Adrenal gland (tissue), 5 donors: ENCODE measurements at regions not wholly inside any gene's neighbourhood (a gene's known extent, or its start where the extent isn't known, plus 50 kb on each side); places are given as distances from the start of the nearest gene placed in this dataset.

Experiments
- POLR2A ChIP-seq, 2 donors: fragments of 450-650 bp; IDR thresholded peaks; one replicate each; pipeline ENCODE4 v1.6.1; 2017; ENCODE audit warnings: antibody characterized with exemption in 2 of 2, mild to moderate bottlenecking in 2 of 2, moderate library complexity in 1 of 2
- TF ChIP-seq, protein P1 (sequence below), 6 experiments: fragments of 450-650 bp in 4 of 6; fragments of 200-600 bp in 2 of 6; sonication (generic) in 1 of 6; IDR thresholded peaks; 1 replicate in 5 of 6; 2 replicates in 1 of 6; pipeline versions ENCODE4 v1.5.1 to v1.8.0; 2016 to 2021; ENCODE audit warnings: antibody characterized with exemption in 6 of 6, mild to moderate bottlenecking in 2 of 6, moderate library complexity in 1 of 6
- donor health status: DM: no; HTN: no; CAD: no.

DNA sequence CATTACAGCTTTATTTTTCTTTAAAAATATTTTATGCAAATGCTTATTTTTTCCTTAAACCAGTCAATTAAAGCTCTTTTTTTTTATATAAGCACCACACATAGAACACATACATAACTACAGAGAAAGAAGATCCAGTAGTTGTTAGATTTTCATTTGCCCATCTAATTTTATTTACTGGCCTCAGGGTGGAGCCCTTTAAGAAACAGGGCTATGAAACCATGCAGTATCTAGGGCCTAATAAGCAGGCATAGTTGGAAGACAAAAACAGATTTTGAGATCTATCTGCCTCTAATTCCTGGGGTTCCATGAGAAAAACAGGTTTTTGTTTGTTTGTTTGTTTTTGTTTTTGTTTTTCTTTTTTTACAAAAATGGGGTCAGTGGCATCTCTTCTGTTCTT lies 120.6 kb downstream of the BCHE start:
- TF ChIP-seq POLR2A (IDR thresholded peaks at IDR 0.05): no peak
- TF ChIP-seq, protein P1, sequence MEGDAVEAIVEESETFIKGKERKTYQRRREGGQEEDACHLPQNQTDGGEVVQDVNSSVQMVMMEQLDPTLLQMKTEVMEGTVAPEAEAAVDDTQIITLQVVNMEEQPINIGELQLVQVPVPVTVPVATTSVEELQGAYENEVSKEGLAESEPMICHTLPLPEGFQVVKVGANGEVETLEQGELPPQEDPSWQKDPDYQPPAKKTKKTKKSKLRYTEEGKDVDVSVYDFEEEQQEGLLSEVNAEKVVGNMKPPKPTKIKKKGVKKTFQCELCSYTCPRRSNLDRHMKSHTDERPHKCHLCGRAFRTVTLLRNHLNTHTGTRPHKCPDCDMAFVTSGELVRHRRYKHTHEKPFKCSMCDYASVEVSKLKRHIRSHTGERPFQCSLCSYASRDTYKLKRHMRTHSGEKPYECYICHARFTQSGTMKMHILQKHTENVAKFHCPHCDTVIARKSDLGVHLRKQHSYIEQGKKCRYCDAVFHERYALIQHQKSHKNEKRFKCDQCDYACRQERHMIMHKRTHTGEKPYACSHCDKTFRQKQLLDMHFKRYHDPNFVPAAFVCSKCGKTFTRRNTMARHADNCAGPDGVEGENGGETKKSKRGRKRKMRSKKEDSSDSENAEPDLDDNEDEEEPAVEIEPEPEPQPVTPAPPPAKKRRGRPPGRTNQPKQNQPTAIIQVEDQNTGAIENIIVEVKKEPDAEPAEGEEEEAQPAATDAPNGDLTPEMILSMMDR (IDR thresholded peaks at IDR 0.05): no peak
